ENCODE measurements at regions not wholly inside any gene's neighbourhood (a gene's known extent, or its start where the extent isn't known, plus 50 kb on each side); places are given as distances from the start of the nearest gene placed in this dataset.

- TF ChIP-seq, protein P1, sequence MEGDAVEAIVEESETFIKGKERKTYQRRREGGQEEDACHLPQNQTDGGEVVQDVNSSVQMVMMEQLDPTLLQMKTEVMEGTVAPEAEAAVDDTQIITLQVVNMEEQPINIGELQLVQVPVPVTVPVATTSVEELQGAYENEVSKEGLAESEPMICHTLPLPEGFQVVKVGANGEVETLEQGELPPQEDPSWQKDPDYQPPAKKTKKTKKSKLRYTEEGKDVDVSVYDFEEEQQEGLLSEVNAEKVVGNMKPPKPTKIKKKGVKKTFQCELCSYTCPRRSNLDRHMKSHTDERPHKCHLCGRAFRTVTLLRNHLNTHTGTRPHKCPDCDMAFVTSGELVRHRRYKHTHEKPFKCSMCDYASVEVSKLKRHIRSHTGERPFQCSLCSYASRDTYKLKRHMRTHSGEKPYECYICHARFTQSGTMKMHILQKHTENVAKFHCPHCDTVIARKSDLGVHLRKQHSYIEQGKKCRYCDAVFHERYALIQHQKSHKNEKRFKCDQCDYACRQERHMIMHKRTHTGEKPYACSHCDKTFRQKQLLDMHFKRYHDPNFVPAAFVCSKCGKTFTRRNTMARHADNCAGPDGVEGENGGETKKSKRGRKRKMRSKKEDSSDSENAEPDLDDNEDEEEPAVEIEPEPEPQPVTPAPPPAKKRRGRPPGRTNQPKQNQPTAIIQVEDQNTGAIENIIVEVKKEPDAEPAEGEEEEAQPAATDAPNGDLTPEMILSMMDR (IDR thresholded peaks at IDR 0.05) = no peak
- no peak for TF ChIP-seq POLR2A (IDR thresholded peaks at IDR 0.05)
Measured at GRCh38 chr15:60086681-60087429, 82.7 kb downstream of the FOXB1 start.

All from uterus (tissue), 2 donors.